ENCODE measurements at regions not wholly inside any gene's neighbourhood (a gene's known extent, or its start where the extent isn't known, plus 50 kb on each side); places are given as distances from the start of the nearest gene placed in this dataset.

DNA sequence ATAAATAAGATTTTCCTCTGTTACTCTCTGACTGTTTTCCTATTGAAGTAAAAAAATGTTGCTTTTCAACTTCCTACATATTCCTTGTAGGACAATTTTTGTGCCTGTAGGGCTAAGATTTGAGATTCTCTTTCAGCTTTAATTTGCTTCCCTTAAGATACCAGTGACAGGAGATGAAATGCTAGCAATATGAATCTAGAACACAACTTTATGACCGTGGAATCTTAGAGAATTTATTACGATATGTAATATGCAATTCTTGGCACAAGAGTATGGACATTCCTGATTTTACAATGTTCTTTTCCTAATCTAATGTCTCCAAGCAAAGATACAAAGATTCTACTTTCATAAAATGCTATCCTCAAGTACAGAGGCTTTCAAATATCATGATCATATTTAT, 180.9 kb downstream of the KCNE4 start (continued):
- TF ChIP-seq CHD2 (IDR thresholded peaks at IDR 0.05; ENCODE audit: low read length) (no peak), SAP30 (IDR thresholded peaks at IDR 0.05; ENCODE audit: insufficient read depth, insufficient replicate concordance, low read length) (no peak)

Data from H1 (cell line).